Activated CD4-positive, alpha-beta T cell treated with anti-CD3 and anti-CD28 coated beads, Interleukin-2, Interleukin-6, amounts not matched to agents 100 ng/mL and 50 ng/mL, durations not matched to agents 16 hours and 8 hours (primary cell): ENCODE measurements at regions not wholly inside any gene's neighbourhood (a gene's known extent, or its start where the extent isn't known, plus 50 kb on each side); places are given as distances from the start of the nearest gene placed in this dataset.

Experiments
- DNase-seq: peaks from one replicate; pipeline ENCODE4 v3.0.0-alpha.2; 2020

- no peak for DNase-seq
Observed at GRCh38 chr21:19870682-19871081, 1127.5 kb upstream of the NCAM2 start.

- DNase-seq: no peak
Observed at GRCh38 chr21:19874521-19874920, 1123.7 kb upstream of the NCAM2 start.

GRCh38 chr21:19878133-19878532 is 1120.1 kb upstream of the NCAM2 start:
- no peak for DNase-seq

- no peak for DNase-seq
Observed at GRCh38 chr21:19899645-19900044, 1098.6 kb upstream of the NCAM2 start.

- no peak for DNase-seq
Observed at GRCh38 chr21:19900149-19900548, 1098.1 kb upstream of the NCAM2 start.

- no peak for DNase-seq
Observed at GRCh38 chr21:19908390-19908789, 1089.8 kb upstream of the NCAM2 start.

- no peak for DNase-seq
Observed at GRCh38 chr21:19914028-19914427, 1084.2 kb upstream of the NCAM2 start.

GRCh38 chr21:19921211-19921610 is 1077.0 kb upstream of the NCAM2 start:
- no peak for DNase-seq

- DNase-seq: no peak
Observed at GRCh38 chr21:19922122-19922521, 1076.1 kb upstream of the NCAM2 start.

- no peak for DNase-seq
Observed at GRCh38 chr21:19935467-19935866, 1062.7 kb upstream of the NCAM2 start.

- DNase-seq: no peak
Observed at GRCh38 chr21:19937619-19938018, 1060.6 kb upstream of the NCAM2 start.

GRCh38 chr21:19941626-19942025 is 1056.6 kb upstream of the NCAM2 start:
- no peak for DNase-seq

GRCh38 chr21:19950347-19950746 is 1047.9 kb upstream of the NCAM2 start:
- no peak for DNase-seq

- DNase-seq: no peak
Observed at GRCh38 chr21:19969156-19969555, 1029.1 kb upstream of the NCAM2 start.

- DNase-seq: no peak
Observed at GRCh38 chr21:19981938-19982337, 1016.3 kb upstream of the NCAM2 start.

GRCh38 chr21:19986396-19986795 is 1011.8 kb upstream of the NCAM2 start:
- DNase-seq: no peak

GRCh38 chr21:19987671-19988070 is 1010.5 kb upstream of the NCAM2 start:
- no peak for DNase-seq

- no peak for DNase-seq
Observed at GRCh38 chr21:19992540-19992939, 1005.7 kb upstream of the NCAM2 start.

- no peak for DNase-seq
Observed at GRCh38 chr21:19993268-19993667, 1004.9 kb upstream of the NCAM2 start.

GRCh38 chr21:19995253-19995652 is 1003.0 kb upstream of the NCAM2 start:
- no peak for DNase-seq

GRCh38 chr21:19998453-19998852 is 999.8 kb upstream of the NCAM2 start:
- no peak for DNase-seq

GRCh38 chr21:19999369-20000272 is 998.6 kb upstream of the NCAM2 start:
- DNase-seq: no peak

- no peak for DNase-seq
Observed at GRCh38 chr21:20004367-20004766, 993.8 kb upstream of the NCAM2 start.

- DNase-seq: no peak
Observed at GRCh38 chr21:20010691-20011200, 987.5 kb upstream of the NCAM2 start.

GRCh38 chr21:20013851-20014250 is 984.4 kb upstream of the NCAM2 start:
- no peak for DNase-seq
